ENCODE measurements at regions not wholly inside any gene's neighbourhood (a gene's known extent, or its start where the extent isn't known, plus 50 kb on each side); places are given as distances from the start of the nearest gene placed in this dataset.

- TF ChIP-seq ZNF274 (IDR thresholded peaks at IDR 0.05; ENCODE audit: borderline replicate concordance, extremely low read depth, low read length) (no peak), CTBP2 (IDR thresholded peaks at IDR 0.05; ENCODE audit: borderline replicate concordance, insufficient read depth, insufficient read length, low read length) (no peak), SP1 (IDR thresholded peaks at IDR 0.05; ENCODE audit: low read depth, low read length) (no peak), CBX5 (IDR thresholded peaks at IDR 0.05; ENCODE audit: low read depth, low read length) (no peak), SUZ12 (IDR thresholded peaks at IDR 0.05; ENCODE audit: low read length) (no peak), TCF12 (IDR thresholded peaks at IDR 0.05; ENCODE audit: low read depth, low read length) (no peak), ATF3 (IDR thresholded peaks at IDR 0.05; ENCODE audit: insufficient read depth, low read depth, low read length) (no peak), ASH2L (IDR thresholded peaks at IDR 0.05; ENCODE audit: low read length) (no peak), CBX8 (IDR thresholded peaks at IDR 0.05; ENCODE audit: borderline replicate concordance, low read depth, low read length) (no peak), EP300 (IDR thresholded peaks at IDR 0.05; ENCODE audit: borderline replicate concordance in 1 of 2, low read depth in 2 of 2, low read length in 2 of 2) (no peak)
Measured at GRCh38 chr6:144335311-144335861, 50.3 kb downstream of the UTRN start (continued).

Data from H1 (cell line).